GM19239 (cell line): ENCODE measurements at regions not wholly inside any gene's neighbourhood (a gene's known extent, or its start where the extent isn't known, plus 50 kb on each side); places are given as distances from the start of the nearest gene placed in this dataset.
A peak's percentile ranks its signal among the peaks of the same experiment; 100 is the strongest.

Experiments used
- DNase-seq: peaks from one replicate; pipeline ENCODE4 v3.0.0; 2011; ENCODE audit warnings: low spot score; ENCODE audit not compliant: insufficient read length
- FAIRE-seq: peaks from 2 replicates; lab custom pipeline; 2011; peaks lifted over from hg19 to GRCh38; lab: Jason Lieb, UNC

GRCh38 chr1:209430821-209431259 lies 152.7 kb upstream of the CAMK1G start:
- DNase-seq (no peak), FAIRE-seq (no peak)

DNA sequence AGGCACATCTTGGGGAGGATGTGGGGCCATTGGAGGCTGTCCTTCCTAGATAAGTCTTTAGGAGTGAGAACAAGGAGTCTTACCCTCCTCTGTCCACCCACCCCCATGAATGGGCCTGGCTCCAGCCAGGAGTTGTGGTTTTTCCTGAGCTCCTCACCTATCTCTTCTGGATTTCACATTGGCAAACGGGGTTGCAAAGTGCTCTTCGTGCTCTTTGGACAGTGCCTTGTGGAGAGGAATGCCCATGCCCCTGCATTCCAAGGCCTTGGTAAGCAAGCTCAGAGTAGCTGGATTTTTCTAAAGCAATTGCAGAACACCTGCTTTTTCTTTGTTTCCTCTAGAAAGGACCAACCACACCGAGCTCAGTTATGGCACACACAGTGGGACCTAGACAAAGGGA lies 152.1 kb upstream of the CAMK1G start:
- DNase-seq (no peak), FAIRE-seq (no peak)

DNA sequence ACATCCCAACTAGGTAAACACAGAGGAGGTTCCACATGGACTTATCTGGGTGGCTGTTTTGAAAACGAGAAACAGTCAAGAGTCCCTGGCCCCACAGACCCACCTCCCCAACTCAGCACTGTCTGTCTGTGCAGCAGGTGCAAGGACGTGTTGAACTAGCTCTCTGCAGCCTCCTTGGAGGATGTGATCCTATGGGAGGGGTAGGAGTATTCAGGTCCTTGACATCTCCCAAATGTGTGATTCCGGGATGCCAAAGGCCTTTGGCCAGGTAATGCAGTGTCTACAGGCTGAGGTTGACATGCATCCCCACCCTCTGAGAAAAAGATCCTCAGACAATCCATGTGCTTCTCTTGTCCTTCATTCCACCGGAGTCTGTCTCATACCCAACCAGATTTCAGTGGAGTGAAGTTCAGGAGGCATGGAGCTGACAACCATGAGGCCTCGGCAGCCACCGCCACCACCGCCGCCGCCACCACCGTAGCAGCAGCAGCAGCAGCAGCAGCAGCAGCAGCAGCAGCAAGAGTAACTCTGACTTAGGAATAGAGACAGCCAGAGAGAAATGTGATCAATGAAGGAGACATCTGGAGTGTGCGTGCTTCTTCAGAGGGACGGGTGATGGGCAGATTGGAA lies 151.6 kb upstream of the CAMK1G start:
- no peak for FAIRE-seq

GRCh38 chr1:209432443-209432825 lies 151.1 kb upstream of the CAMK1G start:
- DNase-seq, result no peak
- FAIRE-seq, result no peak

More for the DNA sequence above, 151.6 kb upstream of the CAMK1G start:
- no peak for DNase-seq

DNA sequence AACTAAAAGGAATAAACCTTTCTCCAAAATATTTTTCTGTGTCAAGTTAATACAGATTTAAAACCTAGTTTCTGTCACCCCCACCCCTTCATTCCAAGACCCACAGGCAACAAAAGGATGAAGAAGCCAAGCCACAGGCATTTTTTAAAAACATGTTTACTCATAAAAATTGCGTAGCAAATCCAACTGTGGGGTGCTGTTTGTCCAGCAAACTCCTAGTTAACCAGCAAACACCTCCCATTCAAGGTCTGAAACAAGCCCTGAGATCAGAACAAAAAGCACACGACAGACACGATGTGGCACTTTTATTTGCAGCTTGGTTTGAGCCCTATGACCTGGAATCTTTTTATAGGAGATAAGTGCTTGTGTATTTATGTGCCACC lies 149.9 kb upstream of the CAMK1G start:
- no peak for DNase-seq
- no peak for FAIRE-seq

- DNase-seq (no peak), FAIRE-seq (no peak)
Measured at GRCh38 chr1:209434066-209434465, 149.4 kb upstream of the CAMK1G start.

DNA sequence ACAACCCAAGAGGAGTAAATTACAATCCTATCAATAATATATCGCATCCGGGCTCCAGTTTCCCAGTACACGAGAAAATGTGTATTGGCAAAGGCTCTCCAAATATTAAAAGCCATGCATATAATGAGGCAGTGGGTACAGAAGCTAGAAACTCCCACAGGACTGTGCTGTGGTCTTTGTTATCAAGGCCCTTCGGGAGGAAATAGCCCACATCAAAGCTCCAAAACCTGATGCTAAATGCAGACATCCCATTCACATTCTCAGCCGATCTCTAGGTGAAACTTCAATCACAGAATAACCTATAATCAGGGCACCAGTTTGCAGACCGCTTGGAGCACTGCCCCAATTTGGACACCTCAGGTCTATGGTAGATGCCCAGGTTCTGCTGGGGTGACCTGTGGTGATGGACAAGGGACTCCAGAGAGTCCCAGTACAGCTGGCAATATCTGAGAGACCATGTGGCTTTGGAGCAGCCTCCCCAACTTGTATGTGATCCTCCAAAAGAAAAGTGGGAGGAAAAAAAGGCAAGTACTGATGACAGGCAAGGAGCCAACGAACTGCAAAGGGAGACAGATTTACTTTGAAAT lies 148.8 kb upstream of the CAMK1G start:
- DNase-seq, result no peak
- FAIRE-seq, result no peak

DNA sequence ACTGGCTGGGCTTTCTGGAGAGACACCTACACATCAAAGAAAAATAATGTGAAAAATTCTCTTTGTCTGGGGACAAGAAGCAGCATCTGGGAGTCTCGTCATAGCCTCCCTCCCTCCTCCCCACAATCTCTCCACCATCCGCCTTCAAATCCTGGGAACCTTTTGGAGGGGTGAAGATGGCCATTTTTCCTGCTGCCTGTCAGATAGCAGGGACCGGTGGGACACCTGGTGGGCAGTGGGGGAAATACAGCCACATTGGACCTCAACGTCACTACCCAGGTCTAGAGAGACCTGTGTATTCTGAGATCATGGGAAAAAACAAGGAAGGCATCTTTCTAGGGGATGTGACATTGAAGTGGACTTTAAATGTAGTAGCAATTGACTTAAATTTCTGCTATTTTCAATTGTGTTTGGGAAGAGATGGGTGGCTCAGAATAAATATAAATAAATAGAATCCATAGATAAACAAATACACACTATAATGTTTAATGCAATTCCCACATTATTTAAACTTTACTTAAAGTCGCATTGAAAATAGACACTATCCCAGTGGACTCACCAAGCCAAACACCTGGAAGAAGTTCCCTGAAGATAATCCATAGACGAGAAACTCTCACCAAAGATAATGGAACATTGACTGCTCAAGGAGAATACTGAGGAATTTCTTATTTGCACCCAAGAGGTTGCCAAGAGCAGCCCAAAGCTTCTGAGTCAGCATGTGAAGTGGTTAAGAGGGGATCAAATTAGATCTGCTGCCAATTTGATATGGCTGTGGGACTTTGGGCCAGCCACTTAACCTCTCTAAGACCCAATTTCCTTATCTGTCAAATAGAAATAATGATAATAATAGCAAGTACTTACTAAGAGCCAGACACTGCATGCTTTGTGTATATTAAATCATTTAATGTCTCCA lies 147.6 kb upstream of the CAMK1G start:
- FAIRE-seq, result peak; percentile 8
- DNase-seq, result peak; percentile 50

DNA sequence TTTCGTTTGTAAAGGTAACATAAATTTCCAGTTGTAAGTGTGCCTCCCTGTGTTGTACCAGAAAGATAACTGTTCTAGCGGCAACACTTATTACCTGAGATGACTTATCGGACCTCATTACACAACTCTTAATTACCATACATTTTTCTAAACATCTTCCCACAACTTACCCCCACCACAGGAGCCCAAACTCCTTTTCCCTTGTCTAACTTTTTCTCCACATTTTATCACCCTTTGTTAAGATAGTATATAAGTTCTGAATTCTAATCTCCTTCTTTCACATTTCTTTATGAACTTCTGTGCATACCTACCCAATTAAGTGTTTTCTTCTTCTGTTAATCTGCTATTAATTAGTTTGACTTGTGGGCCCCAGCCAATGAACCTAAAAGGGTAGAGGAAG lies 143.7 kb upstream of the CAMK1G start:
- no peak for FAIRE-seq

DNA sequence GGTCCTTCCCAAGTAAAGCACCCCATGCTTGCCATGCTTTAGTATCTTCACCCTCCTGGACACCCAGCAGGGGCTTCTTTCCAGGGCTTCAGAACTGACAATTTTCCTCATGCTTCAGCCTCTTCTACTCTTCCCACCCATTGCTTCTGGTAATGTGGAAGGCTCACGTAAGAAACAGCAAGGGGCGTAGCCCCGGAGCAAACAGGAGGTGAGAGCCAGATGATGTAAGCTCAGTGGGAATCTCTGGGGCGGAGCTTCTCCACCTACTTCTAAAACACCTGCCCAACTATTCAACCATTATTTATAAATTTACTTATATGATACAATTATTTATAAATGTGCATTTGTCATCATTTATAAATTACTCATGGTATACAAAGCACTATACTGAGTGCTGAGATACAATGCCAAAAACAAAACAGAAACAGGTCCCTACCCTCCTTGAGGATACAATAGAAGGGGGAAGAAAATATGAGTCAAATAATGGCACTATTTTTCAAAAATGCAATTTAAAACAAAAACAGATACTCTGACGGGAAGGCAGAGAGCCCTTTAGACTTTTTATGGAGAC lies 140.1 kb upstream of the CAMK1G start:
- DNase-seq (no peak), FAIRE-seq (no peak)

More for the DNA sequence above, 143.7 kb upstream of the CAMK1G start:
- DNase-seq, result no peak

GRCh38 chr1:209443975-209444651 lies 139.4 kb upstream of the CAMK1G start:
- FAIRE-seq (no peak), DNase-seq (no peak)

DNA sequence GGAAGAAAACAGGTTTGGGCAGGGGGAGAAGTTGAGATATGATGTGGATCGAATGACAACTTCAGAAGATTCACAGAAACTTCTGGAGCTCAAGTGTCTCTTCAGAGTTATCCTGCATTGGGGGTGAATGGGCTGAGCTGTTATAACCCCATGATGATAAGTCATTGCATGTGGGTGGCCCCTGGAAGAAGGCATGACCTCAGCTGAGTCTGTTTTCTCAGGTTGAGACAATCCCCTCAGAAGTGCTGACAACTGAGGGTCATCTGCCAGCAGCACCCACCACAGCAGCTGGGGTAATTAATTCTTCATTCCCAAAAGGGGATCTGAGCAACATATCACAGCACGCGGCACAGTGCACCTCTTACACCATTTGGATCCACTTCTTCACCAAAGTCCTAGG lies 138.6 kb upstream of the CAMK1G start:
- FAIRE-seq (no peak), DNase-seq (no peak)

GRCh38 chr1:209445576-209445975 lies 137.9 kb upstream of the CAMK1G start:
- DNase-seq (no peak), FAIRE-seq (no peak)

- FAIRE-seq (no peak), DNase-seq (no peak)
Measured at GRCh38 chr1:209446356-209446755, 137.2 kb upstream of the CAMK1G start.

GRCh38 chr1:209454340-209454994 lies 129.0 kb upstream of the CAMK1G start:
- DNase-seq (no peak), FAIRE-seq (no peak)

- no peak for DNase-seq
- no peak for FAIRE-seq
Measured at GRCh38 chr1:209455145-209455544, 128.4 kb upstream of the CAMK1G start.

- DNase-seq (no peak), FAIRE-seq (no peak)
Measured at GRCh38 chr1:209455661-209456358, 127.7 kb upstream of the CAMK1G start.

GRCh38 chr1:209456878-209457277 lies 126.6 kb upstream of the CAMK1G start:
- DNase-seq, result no peak
- no peak for FAIRE-seq

DNA sequence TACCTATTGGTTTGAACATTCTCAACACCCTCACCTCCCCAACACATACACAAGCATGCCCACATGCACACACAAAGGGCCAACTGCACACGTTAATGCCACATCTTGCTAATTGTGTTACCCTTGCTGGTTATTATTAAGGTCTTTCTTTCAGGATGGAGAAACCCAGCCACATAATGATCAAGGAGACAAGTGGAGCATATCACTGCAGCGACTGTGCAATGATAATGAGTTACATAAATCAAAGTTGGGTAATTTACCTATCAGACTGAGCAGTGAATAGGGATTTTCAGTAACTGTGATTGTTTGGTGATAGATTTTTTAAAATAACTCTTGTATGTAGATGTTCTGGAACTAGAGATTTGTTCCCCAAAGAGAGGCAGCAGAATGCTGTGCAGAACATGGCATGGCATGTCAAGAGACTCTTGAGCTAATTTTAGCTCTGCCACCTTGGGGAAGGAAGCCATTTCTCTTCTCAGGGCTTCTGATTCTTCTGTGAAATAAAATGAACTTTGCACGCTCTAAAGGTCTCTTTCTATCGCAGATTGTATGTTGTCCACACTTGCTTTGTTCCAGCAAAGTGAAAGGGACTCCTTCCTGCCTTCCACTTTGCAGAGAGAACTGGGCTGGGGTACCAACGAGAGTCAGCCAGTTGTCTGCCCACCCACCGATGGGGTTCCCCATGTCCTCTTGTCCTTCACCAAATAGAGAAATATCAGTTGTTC lies 126.0 kb upstream of the CAMK1G start:
- FAIRE-seq (no peak), DNase-seq (no peak)
